ENCODE measurements at regions not wholly inside any gene's neighbourhood (a gene's known extent, or its start where the extent isn't known, plus 50 kb on each side); places are given as distances from the start of the nearest gene placed in this dataset.

- 77 to 100% methylated on average over 1 of the region's 2 CpGs for WGBS, 2 experiments (ENCODE audit: insufficient coverage in 1 of 2, insufficient read length in 1 of 2)
- Histone ChIP-seq H3K4me1 (ENCODE audit: control insufficient read depth, insufficient read depth, low read length) (no peaks in the 10 kb centered on the region), H3K27ac (ENCODE audit: low read depth, low read length) (no peak overlapping the region), H3K9ac (ENCODE audit: extremely low read depth, low read length, poor library complexity, severe bottlenecking) (no peak overlapping the region), H3K36me3 (ENCODE audit: control insufficient read depth, insufficient read depth, low read length) (no peaks in the 10 kb centered on the region), H3K27me3 (ENCODE audit: control insufficient read depth, insufficient read depth, low read length, poor library complexity, severe bottlenecking) (no peaks in the 10 kb centered on the region), H3K9me3 (ENCODE audit: control insufficient read depth, low read length) (no peaks in the 10 kb centered on the region), H3K4me3 (ENCODE audit: low read length) (no peak overlapping the region)
- no peak overlapping the region for H3K27ac Mint-ChIP-seq
- H3K4me3 Mint-ChIP-seq: no peak overlapping the region
- H3K36me3 Mint-ChIP-seq (ENCODE audit: low read depth): no peaks in the 10 kb centered on the region
- no peaks in the 10 kb centered on the region for H3K27me3 Mint-ChIP-seq (ENCODE audit: insufficient read depth)
- H3K4me1 Mint-ChIP-seq: no peaks in the 10 kb centered on the region
- no peak for DNase-seq
- no peak for TF ChIP-seq CTCF (conservative IDR thresholded peaks at IDR 0.05)
- no peaks in the 10 kb centered on the region for H3K9me3 Mint-ChIP-seq
Observed at GRCh38 chr4:156547439-156547838, 424.2 kb downstream of the PDGFC start.

GRCh38 chr4:156545003-156545785 lies 426.4 kb downstream of the PDGFC start:
- H3K27ac Mint-ChIP-seq: no peak overlapping the region
- 74 to 100% methylated on average over 1 to 2 of the region's 2 CpGs for WGBS, 2 experiments (ENCODE audit: insufficient coverage in 1 of 2, insufficient read length in 1 of 2)
- H3K4me3 ChIP-seq (ENCODE audit: low read length): no peak overlapping the region

GRCh38 chr4:156539376-156539775 lies 432.2 kb downstream of the PDGFC start:
- Histone ChIP-seq H3K27me3 (ENCODE audit: control insufficient read depth, insufficient read depth, low read length, poor library complexity, severe bottlenecking) (no peaks in the 10 kb centered on the region), H3K9ac (ENCODE audit: extremely low read depth, low read length, poor library complexity, severe bottlenecking) (no peak overlapping the region), H3K9me3 (ENCODE audit: control insufficient read depth, low read length) (no peaks in the 10 kb centered on the region), H3K4me3 (ENCODE audit: low read length) (no peak overlapping the region), H3K36me3 (ENCODE audit: control insufficient read depth, insufficient read depth, low read length) (no peaks in the 10 kb centered on the region), H3K4me1 (ENCODE audit: control insufficient read depth, insufficient read depth, low read length) (no peaks in the 10 kb centered on the region), H3K27ac (ENCODE audit: low read depth, low read length) (no peak overlapping the region)
- no peak overlapping the region for H3K4me3 Mint-ChIP-seq
- H3K27me3 Mint-ChIP-seq (ENCODE audit: insufficient read depth): no peaks in the 10 kb centered on the region
- no peak for DNase-seq
- no peak for TF ChIP-seq CTCF (conservative IDR thresholded peaks at IDR 0.05)
- WGBS, 2 experiments (ENCODE audit: insufficient coverage in 1 of 2, insufficient read length in 1 of 2): 93% methylated on average over 1 of the region's 1 CpG; no CpG with 5 or more reads in 1 of the 2 experiments
- H3K4me1 Mint-ChIP-seq: no peaks in the 10 kb centered on the region
- H3K36me3 Mint-ChIP-seq (ENCODE audit: low read depth): no peaks in the 10 kb centered on the region
- no peaks in the 10 kb centered on the region for H3K9me3 Mint-ChIP-seq
- no peak overlapping the region for H3K27ac Mint-ChIP-seq

More at GRCh38 chr4:156545003-156545785, 426.4 kb downstream of the PDGFC start:
- no peak overlapping the region for H3K27ac ChIP-seq (ENCODE audit: low read depth, low read length)
- DNase-seq: no peak
- no peaks in the 10 kb centered on the region for H3K9me3 Mint-ChIP-seq
- H3K36me3 ChIP-seq (ENCODE audit: control insufficient read depth, insufficient read depth, low read length): no peaks in the 10 kb centered on the region
- H3K27me3 Mint-ChIP-seq (ENCODE audit: insufficient read depth): no peaks in the 10 kb centered on the region
- no peaks in the 10 kb centered on the region for H3K36me3 Mint-ChIP-seq (ENCODE audit: low read depth)
- H3K27me3 ChIP-seq (ENCODE audit: control insufficient read depth, insufficient read depth, low read length, poor library complexity, severe bottlenecking): no peaks in the 10 kb centered on the region
- no peaks in the 10 kb centered on the region for H3K4me1 ChIP-seq (ENCODE audit: control insufficient read depth, insufficient read depth, low read length)
- H3K4me3 Mint-ChIP-seq: no peak overlapping the region
- no peaks in the 10 kb centered on the region for H3K4me1 Mint-ChIP-seq
- no peak overlapping the region for H3K9ac ChIP-seq (ENCODE audit: extremely low read depth, low read length, poor library complexity, severe bottlenecking)
- no peak for TF ChIP-seq CTCF (conservative IDR thresholded peaks at IDR 0.05)
- no peaks in the 10 kb centered on the region for H3K9me3 ChIP-seq (ENCODE audit: control insufficient read depth, low read length)
